GM23248 (cell line): ENCODE measurements at regions not wholly inside any gene's neighbourhood (a gene's known extent, or its start where the extent isn't known, plus 50 kb on each side); places are given as distances from the start of the nearest gene placed in this dataset.

Experiments used
- DNase-seq: peaks from one replicate; pipeline ENCODE4 v3.0.0-alpha.2; 2015
- H2AFZ ChIP-seq: fragments of 200-600 bp; sonication (generic); 2 replicates; pipeline ENCODE4 v1.6.1; 2016; ENCODE audit warnings: antibody characterized with exemption
- H3F3A ChIP-seq: fragments of 200-600 bp; sonication (generic); 2 replicates; pipeline ENCODE4 v1.6.1; 2016; ENCODE audit warnings: mild to moderate bottlenecking, antibody characterized with exemption, mixed run types; ENCODE audit not compliant: insufficient read depth
- H3K27ac ChIP-seq: fragments of 200-600 bp; sonication (generic); 2 replicates; pipeline ENCODE4 v1.5.1; 2016; ENCODE audit warnings: mild to moderate bottlenecking
- H3K27me3 ChIP-seq: fragments of 200-600 bp; sonication (generic); replicated peaks from 2 replicates; pipeline ENCODE4 v1.6.1; 2016; ENCODE audit warnings: mild to moderate bottlenecking; ENCODE audit not compliant: insufficient read depth
- H3K36me3 ChIP-seq: fragments of 200-600 bp; sonication (generic); 2 replicates; pipeline ENCODE4 v1.6.1; 2016; ENCODE audit warnings: low read depth, mild to moderate bottlenecking
- H3K4me1 ChIP-seq: fragments of 200-600 bp; sonication (generic); 2 replicates; pipeline ENCODE4 v1.6.1; 2016; ENCODE audit warnings: mild to moderate bottlenecking; ENCODE audit not compliant: insufficient read depth
- H3K4me2 ChIP-seq: fragments of 200-600 bp; sonication (generic); one replicate; pipeline ENCODE4 v1.6.1; 2016; ENCODE audit warnings: mild to moderate bottlenecking; ENCODE audit not compliant: unreplicated experiment
- H3K4me3 ChIP-seq: fragments of 200-600 bp; sonication (generic); 2 replicates; pipeline ENCODE4 v1.5.1; 2016; ENCODE audit warnings: mild to moderate bottlenecking
- H3K79me2 ChIP-seq: fragments of 200-600 bp; sonication (generic); 2 replicates; pipeline ENCODE4 v1.6.1; 2016; ENCODE audit warnings: mild to moderate bottlenecking; ENCODE audit not compliant: insufficient read depth
- H3K9ac ChIP-seq: fragments of 200-600 bp; sonication (generic); 2 replicates; pipeline ENCODE4 v1.6.1; 2016; ENCODE audit warnings: mild to moderate bottlenecking
- H3K9me2 ChIP-seq: fragments of 200-600 bp; sonication (generic); 2 replicates; pipeline ENCODE4 v1.6.1; 2016; ENCODE audit warnings: mixed run types, mild to moderate bottlenecking, moderate library complexity; ENCODE audit not compliant: insufficient read depth
- H3K9me3 ChIP-seq: fragments of 200-600 bp; sonication (generic); one replicate; pipeline ENCODE4 v1.6.1; 2017; ENCODE audit warnings: low read depth
- H4K20me1 ChIP-seq: fragments of 200-600 bp; sonication (generic); 2 replicates; pipeline ENCODE4 v1.6.0; 2016; ENCODE audit not compliant: insufficient read depth
- EZH2 ChIP-seq: fragments of 200-600 bp; sonication (generic); IDR thresholded peaks from 2 replicates; pipeline ENCODE4 v1.6.1; 2018; ENCODE audit warnings: antibody characterized with exemption, mild to moderate bottlenecking; ENCODE audit not compliant: insufficient read depth, poor library complexity, severe bottlenecking
- EZH2phosphoT487 ChIP-seq: fragments of 200-600 bp; sonication (generic); IDR thresholded peaks from 2 replicates; pipeline ENCODE4 v1.6.1; 2018; ENCODE audit warnings: antibody characterized with exemption, moderate library complexity, mild to moderate bottlenecking, low read depth; ENCODE audit not compliant: insufficient read depth
- WGBS, 2 experiments: methylation state at CpG; one replicate each; pipeline ENCODE4 v1.1.6; 2015 to 2017; ENCODE audit warnings: low lambda C conversion rate in 2 of 2, low coverage in 1 of 2; ENCODE audit errors: missing lambda C conversion rate in 2 of 2; 5-methylcytosine and 5-hydroxymethylcytosine counted together
- in situ Hi-C: fragments of 300-500 bp; cut with MboI; formaldehyde crosslinking; loops from 2 replicates; pipeline ENCODE4 v1.15.0; 2020

- Histone ChIP-seq H3K4me3 (peak overlapping the region; percentile 41), H3K9me2 (no peaks in the 10 kb centered on the region), H3K79me2 (peaks cover 95% of the 10 kb centered on the region), H3K4me2 (peak overlapping the region; percentile 65), H3K4me1 (peaks cover 81% of the 10 kb centered on the region), H3K36me3 (peaks cover 3% of the 10 kb centered on the region; the same call in 1 of the 2 replicates), H3K9me3 (no peaks in the 10 kb centered on the region), H2AFZ (no peak overlapping the region), H3F3A (peaks cover 68% of the 10 kb centered on the region), H3K27me3 (no peaks in the 10 kb centered on the region), H4K20me1 (0 out of 2 replicates have a peak, but pooled peaks cover 2% of the 10 kb centered on the region), H3K9ac (peak overlapping the region; percentile 68), H3K27ac (peak overlapping the region; percentile 84)
- in situ Hi-C loops = no loop called here
- peak; percentile 65 for DNase-seq
- WGBS, 2 experiments = 0 to 1% methylated on average over 3 to 5 of the region's 5 CpGs
- TF ChIP-seq EZH2phosphoT487 (no peak), EZH2 (no peak)
Measured at GRCh38 chr9:127557466-127557869, 54.6 kb upstream of the STXBP1 start.

- Histone ChIP-seq H3K4me1 (peaks cover 87% of the 10 kb centered on the region), H3K4me3 (peak overlapping the region; percentile 41), H3K27ac (peak overlapping the region; percentile 84), H3K79me2 (peaks cover 95% of the 10 kb centered on the region), H3K9ac (peak overlapping the region; percentile 68), H4K20me1 (no peaks in the 10 kb centered on the region), H3K9me3 (no peaks in the 10 kb centered on the region), H3K36me3 (peaks cover 4% of the 10 kb centered on the region; the same call in 1 of the 2 replicates), H3K9me2 (no peaks in the 10 kb centered on the region), H2AFZ (no peak overlapping the region), H3K27me3 (no peaks in the 10 kb centered on the region), H3K4me2 (peak overlapping the region; percentile 65), H3F3A (peaks cover 74% of the 10 kb centered on the region)
- DNase-seq = no peak
- TF ChIP-seq EZH2 (no peak), EZH2phosphoT487 (no peak)
- in situ Hi-C loops = no loop called here
- WGBS, 2 experiments = 26 to 27% methylated on average over 11 of the region's 11 CpGs
Measured at GRCh38 chr9:127557998-127558546, 54.0 kb upstream of the STXBP1 start.

- no peak for TF ChIP-seq EZH2phosphoT487
- TF ChIP-seq EZH2 = no peak
- Histone ChIP-seq H3K27me3 (no peaks in the 10 kb centered on the region), H3K79me2 (peaks cover 95% of the 10 kb centered on the region), H2AFZ (no peak overlapping the region), H3K4me2 (peak overlapping the region; percentile 65), H3K27ac (peak overlapping the region; percentile 84), H3K36me3 (peaks cover 7% of the 10 kb centered on the region), H3K4me3 (peak overlapping the region; percentile 41; the same call in 1 of the 2 replicates), H3K9ac (peak overlapping the region; percentile 68), H3K9me3 (no peaks in the 10 kb centered on the region), H3K4me1 (peaks cover 91% of the 10 kb centered on the region), H3K9me2 (no peaks in the 10 kb centered on the region), H4K20me1 (no peaks in the 10 kb centered on the region), H3F3A (peaks cover 80% of the 10 kb centered on the region)
- WGBS, 2 experiments = 34% methylated on average over 9 of the region's 9 CpGs
- peak; percentile 66 for DNase-seq
- in situ Hi-C loops = no loop called here
Measured at GRCh38 chr9:127558581-127559246, 53.4 kb upstream of the STXBP1 start.

GRCh38 chr9:127559247-127559680 is 52.8 kb upstream of the STXBP1 start:
- peaks cover 13% of the 10 kb centered on the region for H3K36me3 ChIP-seq
- H3K9me2 ChIP-seq = no peaks in the 10 kb centered on the region
- H3K4me2 ChIP-seq = peak overlapping the region; percentile 65
- peaks cover 95% of the 10 kb centered on the region for H3K79me2 ChIP-seq
- no peak for DNase-seq
- no peak for TF ChIP-seq EZH2
- TF ChIP-seq EZH2phosphoT487 = no peak
- H3K4me3 ChIP-seq = 0 out of 2 replicates have a peak overlapping the region, but pooled peaks have one; percentile 41
- H3K9ac ChIP-seq = peak overlapping the region; percentile 68
- 39 to 44% methylated on average over 5 of the region's 5 CpGs for WGBS, 2 experiments
- H2AFZ ChIP-seq = no peak overlapping the region
- H3K27ac ChIP-seq = peak overlapping the region; percentile 84
- in situ Hi-C loops = no loop called here
- peaks cover 83% of the 10 kb centered on the region for H3F3A ChIP-seq
- H3K4me1 ChIP-seq = peaks cover 92% of the 10 kb centered on the region
- no peaks in the 10 kb centered on the region for H3K27me3 ChIP-seq
- H3K9me3 ChIP-seq = no peaks in the 10 kb centered on the region
- H4K20me1 ChIP-seq = no peaks in the 10 kb centered on the region
